AG09309 (cell line): ENCODE measurements at regions not wholly inside any gene's neighbourhood (a gene's known extent, or its start where the extent isn't known, plus 50 kb on each side); places are given as distances from the start of the nearest gene placed in this dataset.

ENCODE experiments used
- DNase-seq: peaks from one replicate; pipeline ENCODE4 v3.0.0-alpha.2; 2010; ENCODE audit warnings: low read depth
- H3K4me3 ChIP-seq: 2 replicates; pipeline ENCODE4 v1.5.1; 2011; ENCODE audit warnings: mild to moderate bottlenecking, low read depth, low read length, moderate library complexity; ENCODE audit not compliant: control insufficient read depth
- TF ChIP-seq, protein P1 (sequence below): IDR thresholded peaks from 2 replicates; pipeline ENCODE4 v1.5.1; 2011; ENCODE audit warnings: mild to moderate bottlenecking, low read depth, low read length, inconsistent platforms; ENCODE audit not compliant: insufficient read depth, control insufficient read depth; ENCODE audit errors: missing control alignments

- TF ChIP-seq, protein P1, sequence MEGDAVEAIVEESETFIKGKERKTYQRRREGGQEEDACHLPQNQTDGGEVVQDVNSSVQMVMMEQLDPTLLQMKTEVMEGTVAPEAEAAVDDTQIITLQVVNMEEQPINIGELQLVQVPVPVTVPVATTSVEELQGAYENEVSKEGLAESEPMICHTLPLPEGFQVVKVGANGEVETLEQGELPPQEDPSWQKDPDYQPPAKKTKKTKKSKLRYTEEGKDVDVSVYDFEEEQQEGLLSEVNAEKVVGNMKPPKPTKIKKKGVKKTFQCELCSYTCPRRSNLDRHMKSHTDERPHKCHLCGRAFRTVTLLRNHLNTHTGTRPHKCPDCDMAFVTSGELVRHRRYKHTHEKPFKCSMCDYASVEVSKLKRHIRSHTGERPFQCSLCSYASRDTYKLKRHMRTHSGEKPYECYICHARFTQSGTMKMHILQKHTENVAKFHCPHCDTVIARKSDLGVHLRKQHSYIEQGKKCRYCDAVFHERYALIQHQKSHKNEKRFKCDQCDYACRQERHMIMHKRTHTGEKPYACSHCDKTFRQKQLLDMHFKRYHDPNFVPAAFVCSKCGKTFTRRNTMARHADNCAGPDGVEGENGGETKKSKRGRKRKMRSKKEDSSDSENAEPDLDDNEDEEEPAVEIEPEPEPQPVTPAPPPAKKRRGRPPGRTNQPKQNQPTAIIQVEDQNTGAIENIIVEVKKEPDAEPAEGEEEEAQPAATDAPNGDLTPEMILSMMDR, result no peak
These were observed 156.4 kb upstream of the PCDH18 start for GRCh38 chr4:137688651-137689050.

DNA sequence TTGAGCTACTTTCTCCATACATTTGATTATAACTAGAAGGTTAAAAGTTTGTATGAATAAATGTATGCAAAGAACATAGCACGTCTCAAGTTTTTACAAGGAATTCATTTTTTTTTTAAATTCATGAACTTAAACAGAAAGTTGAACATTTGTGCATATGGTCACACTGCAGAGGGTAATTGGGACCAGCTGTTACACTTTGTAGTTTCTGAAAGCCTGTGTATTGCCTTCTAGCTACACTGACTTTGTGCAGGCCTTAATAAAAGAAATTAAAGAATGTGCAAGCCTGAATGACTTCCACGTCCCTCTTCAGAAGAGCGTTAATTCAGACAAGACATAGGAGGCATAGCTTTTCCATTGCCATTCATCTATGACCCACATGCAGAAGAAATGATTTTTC lies 153.1 kb upstream of the PCDH18 start:
- TF ChIP-seq, protein P1, result no peak
- H3K4me3 ChIP-seq, result no peak overlapping the region
- DNase-seq, result peak; percentile 27

More at GRCh38 chr4:137688651-137689050, 156.4 kb upstream of the PCDH18 start:
- no peak for DNase-seq
- H3K4me3 ChIP-seq, result no peak overlapping the region

DNA sequence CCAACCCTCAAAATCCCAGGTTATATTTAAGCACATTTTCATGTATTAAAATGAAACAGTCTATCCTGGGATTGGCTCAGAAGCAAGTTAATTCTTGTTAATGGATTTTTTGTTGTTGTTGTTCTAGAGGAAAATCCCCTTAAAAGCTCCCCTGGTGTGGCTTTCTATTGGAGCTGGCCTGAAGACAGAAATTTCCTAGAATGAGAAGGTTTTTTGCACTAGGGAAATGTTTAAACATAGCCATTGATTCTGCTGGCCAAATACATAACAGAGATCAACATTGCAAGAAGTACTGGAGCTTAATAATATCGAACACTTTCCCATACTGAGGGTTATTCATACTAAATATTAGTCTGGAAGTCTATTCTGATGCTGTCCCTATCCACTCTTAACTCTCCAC lies 148.8 kb upstream of the PCDH18 start:
- no peak for DNase-seq
- H3K4me3 ChIP-seq, result no peak overlapping the region
- TF ChIP-seq, protein P1, result no peak

- TF ChIP-seq, protein P1, result no peak
- peak; percentile 31 for DNase-seq
These were observed 146.5 kb upstream of the PCDH18 start for GRCh38 chr4:137678796-137679195.

DNA sequence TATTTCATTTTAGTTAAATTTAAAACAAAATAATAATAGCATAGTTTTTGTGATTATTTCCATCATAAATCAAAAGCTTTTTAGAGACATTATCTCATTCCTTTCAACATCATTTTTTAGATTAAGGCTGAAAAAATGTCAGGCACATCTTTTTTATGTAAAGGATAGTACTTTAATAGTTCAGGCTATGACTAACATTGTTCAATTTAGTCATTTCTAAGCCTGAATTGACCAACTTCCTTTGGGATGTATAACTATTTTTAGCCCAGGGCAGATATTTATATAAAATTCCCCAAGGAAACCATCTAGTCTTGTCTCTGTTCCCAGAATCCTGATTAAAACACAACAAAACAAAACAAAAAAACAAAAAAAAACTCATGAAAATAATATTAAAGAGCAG lies 145.6 kb upstream of the PCDH18 start:
- TF ChIP-seq, protein P1, result no peak
- DNase-seq, result peak; percentile 66
- H3K4me3 ChIP-seq, result no peak overlapping the region

More at GRCh38 chr4:137678796-137679195, 146.5 kb upstream of the PCDH18 start:
- H3K4me3 ChIP-seq, result no peak overlapping the region

DNA sequence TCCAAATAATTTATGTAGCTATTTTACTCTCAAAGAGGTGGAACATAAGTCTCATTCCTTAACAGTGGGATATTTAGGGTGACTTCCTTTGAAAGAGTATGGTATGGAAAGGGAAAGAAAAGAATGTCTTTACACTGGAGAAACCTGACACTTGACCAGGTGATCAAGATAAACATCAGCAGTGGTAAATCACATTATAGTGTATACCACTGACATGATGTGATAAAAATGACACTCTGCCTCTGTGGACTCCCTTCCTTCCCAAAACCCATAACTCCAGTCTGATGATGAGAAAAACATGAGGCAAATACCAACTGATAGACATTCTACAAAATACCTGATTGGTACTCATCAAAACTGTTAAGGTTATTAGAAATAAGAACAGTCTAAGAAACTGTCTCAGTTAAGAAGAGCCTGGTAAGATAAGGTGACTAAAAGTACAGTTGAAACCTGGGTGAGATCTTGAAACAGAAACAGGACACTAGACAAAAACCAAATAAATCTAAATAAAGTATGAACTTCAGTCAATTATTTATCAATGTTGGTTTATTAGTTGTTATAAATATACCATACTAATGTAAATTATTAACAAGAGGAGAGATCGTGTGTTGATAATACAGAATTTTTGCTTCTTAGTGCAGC lies 144.2 kb upstream of the PCDH18 start:
- DNase-seq, result no peak

More for the DNA sequence above, 144.2 kb upstream of the PCDH18 start:
- TF ChIP-seq, protein P1, result no peak
- no peak overlapping the region for H3K4me3 ChIP-seq
